ENCODE measurements at regions not wholly inside any gene's neighbourhood (a gene's known extent, or its start where the extent isn't known, plus 50 kb on each side); places are given as distances from the start of the nearest gene placed in this dataset.

DNA sequence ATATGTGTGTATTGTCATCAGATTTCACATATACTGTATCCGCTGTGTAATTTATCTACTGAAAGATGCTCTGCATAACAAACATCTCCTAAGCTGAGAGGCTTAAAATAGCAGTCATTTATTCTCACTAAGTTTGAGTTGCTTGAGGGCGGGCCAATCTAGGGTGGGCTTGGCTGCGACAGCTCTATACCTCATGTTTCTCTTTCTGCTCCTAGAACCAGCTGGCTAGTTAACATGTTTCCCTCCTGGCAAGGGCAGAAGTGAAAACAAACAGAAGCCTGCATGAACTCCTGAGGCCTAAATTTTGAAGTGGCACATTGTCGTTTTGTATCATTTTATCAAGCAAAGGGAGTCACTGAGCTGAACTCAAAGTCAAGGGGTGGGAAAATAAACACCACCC, 585.0 kb upstream of the VRK2 start:
- no peak for TF ChIP-seq REST (IDR thresholded peaks at IDR 0.05; ENCODE audit: insufficient read depth in 1 of 2, low read depth in 2 of 2, low read length in 1 of 2)
- no peak for TF ChIP-seq POLR2AphosphoS5 (IDR thresholded peaks at IDR 0.05; ENCODE audit: low read depth, low read length)
- TF ChIP-seq TCF7L2 (IDR thresholded peaks at IDR 0.05; ENCODE audit: low read depth, low read length) = no peak
- TF ChIP-seq, protein P1, sequence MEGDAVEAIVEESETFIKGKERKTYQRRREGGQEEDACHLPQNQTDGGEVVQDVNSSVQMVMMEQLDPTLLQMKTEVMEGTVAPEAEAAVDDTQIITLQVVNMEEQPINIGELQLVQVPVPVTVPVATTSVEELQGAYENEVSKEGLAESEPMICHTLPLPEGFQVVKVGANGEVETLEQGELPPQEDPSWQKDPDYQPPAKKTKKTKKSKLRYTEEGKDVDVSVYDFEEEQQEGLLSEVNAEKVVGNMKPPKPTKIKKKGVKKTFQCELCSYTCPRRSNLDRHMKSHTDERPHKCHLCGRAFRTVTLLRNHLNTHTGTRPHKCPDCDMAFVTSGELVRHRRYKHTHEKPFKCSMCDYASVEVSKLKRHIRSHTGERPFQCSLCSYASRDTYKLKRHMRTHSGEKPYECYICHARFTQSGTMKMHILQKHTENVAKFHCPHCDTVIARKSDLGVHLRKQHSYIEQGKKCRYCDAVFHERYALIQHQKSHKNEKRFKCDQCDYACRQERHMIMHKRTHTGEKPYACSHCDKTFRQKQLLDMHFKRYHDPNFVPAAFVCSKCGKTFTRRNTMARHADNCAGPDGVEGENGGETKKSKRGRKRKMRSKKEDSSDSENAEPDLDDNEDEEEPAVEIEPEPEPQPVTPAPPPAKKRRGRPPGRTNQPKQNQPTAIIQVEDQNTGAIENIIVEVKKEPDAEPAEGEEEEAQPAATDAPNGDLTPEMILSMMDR (IDR thresholded peaks at IDR 0.05) = no peak
- no peak for TF ChIP-seq SIN3A (IDR thresholded peaks at IDR 0.05; ENCODE audit: borderline replicate concordance, insufficient read depth, low read depth, low read length)
- BruUV-seq (replicated peaks) = no TSS peak

GRCh38 chr2:57465067-57465466, 581.5 kb upstream of the VRK2 start:
- H3K4me3 ChIP-seq (ENCODE audit: low read depth in 2 of 2, low read length in 2 of 2) = peak overlapping the region; percentile 21 to 35
- POLR2A ChIA-PET = no interaction called here

More for the DNA sequence above, 585.0 kb upstream of the VRK2 start:
- ChIA-PET POLR2A (interaction anchor here (0.7 kb wide), 1 partner anchor 50 kb away, joined by 5 read pairs; no protein-coding TSS in a partner anchor), CTCF (no interaction called here)
- ATAC-seq (no peak), DNase-seq (ENCODE audit: low read depth, low spot score) (no peak)
- Histone ChIP-seq H3K27me3 (ENCODE audit: control insufficient read depth, insufficient read depth, low read length) (no peaks in the 10 kb centered on the region), H3K4me3 (ENCODE audit: low read depth in 2 of 2, low read length in 2 of 2) (no peak overlapping the region), H3K4me1 (ENCODE audit: control insufficient read depth, insufficient read depth, low read length) (no peaks in the 10 kb centered on the region; the same call in none of the 2 replicates), H3K36me3 (ENCODE audit: control insufficient read depth, insufficient read depth, low read length) (no peaks in the 10 kb centered on the region), H3K27ac (ENCODE audit: low read length) (no peak overlapping the region), H3K9me3 (ENCODE audit: control insufficient read depth, insufficient read depth, low read depth, low read length) (no peaks in the 10 kb centered on the region)
- intact Hi-C loops (cut with micrococcal nuclease; ENCODE audit: unreplicated experiment) (loop anchor here (10.0 kb wide), 1 partner anchor 87 kb away; no protein-coding TSS in a partner anchor), in situ Hi-C loops (cut with HindIII; ENCODE audit: low pct_unique_long_range_greater_than_20kb, low sequenced_read_pairs) (no loop called here)

More at GRCh38 chr2:57465067-57465466, 581.5 kb upstream of the VRK2 start:
- TF ChIP-seq TCF7L2 (IDR thresholded peaks at IDR 0.05; ENCODE audit: low read depth, low read length) (no peak), SIN3A (IDR thresholded peaks at IDR 0.05; ENCODE audit: borderline replicate concordance, insufficient read depth, low read depth, low read length) (no peak), POLR2AphosphoS5 (IDR thresholded peaks at IDR 0.05; ENCODE audit: low read depth, low read length) (no peak), REST (IDR thresholded peaks at IDR 0.05; ENCODE audit: insufficient read depth in 1 of 2, low read depth in 2 of 2, low read length in 1 of 2) (no peak)
- TF ChIP-seq, protein P1 (IDR thresholded peaks at IDR 0.05) = no peak
- Histone ChIP-seq H3K36me3 (ENCODE audit: control insufficient read depth, insufficient read depth, low read length) (no peaks in the 10 kb centered on the region), H3K27ac (ENCODE audit: low read length) (no peak overlapping the region), H3K4me1 (ENCODE audit: control insufficient read depth, insufficient read depth, low read length) (no peaks in the 10 kb centered on the region; the same call in none of the 2 replicates), H3K27me3 (ENCODE audit: control insufficient read depth, insufficient read depth, low read length) (no peaks in the 10 kb centered on the region), H3K9me3 (ENCODE audit: control insufficient read depth, insufficient read depth, low read depth, low read length) (no peaks in the 10 kb centered on the region)
- in situ Hi-C loops (cut with HindIII; ENCODE audit: low pct_unique_long_range_greater_than_20kb, low sequenced_read_pairs) (no loop called here), intact Hi-C loops (cut with micrococcal nuclease; ENCODE audit: unreplicated experiment) (loop anchor here (10.0 kb wide), 1 partner anchor 90 kb away; no protein-coding TSS in a partner anchor)
- no TSS peak for BruUV-seq (replicated peaks)
- DNase-seq (ENCODE audit: low read depth, low spot score) (no peak), ATAC-seq (no peak)
- CTCF ChIA-PET = no interaction called here

Measured in Panc1 (cell line).